ENCODE measurements at regions not wholly inside any gene's neighbourhood (a gene's known extent, or its start where the extent isn't known, plus 50 kb on each side); places are given as distances from the start of the nearest gene placed in this dataset.

DNA sequence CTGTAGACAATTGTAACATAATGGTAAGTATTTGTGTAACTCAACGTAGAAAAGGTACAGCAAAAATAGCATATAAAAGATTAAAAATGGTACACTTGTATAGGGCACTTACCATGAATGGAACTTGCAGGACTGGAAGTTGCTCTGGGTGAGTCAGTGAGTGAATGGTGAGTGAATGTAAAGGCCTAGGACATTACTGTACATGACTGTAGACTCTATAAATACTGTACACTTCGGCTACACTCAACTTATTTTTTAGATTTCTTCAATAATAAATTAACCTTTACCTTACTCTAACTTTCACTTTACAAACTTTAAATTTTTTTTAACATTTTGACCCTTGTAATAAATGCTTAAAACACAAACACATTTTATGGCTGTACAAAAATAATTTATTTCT lies 72.1 kb upstream of the FAM216B start:
- Histone ChIP-seq H3K27ac (ENCODE audit: low read depth, low read length) (no peak overlapping the region), H3K79me2 (ENCODE audit: insufficient read depth, low read length) (no peaks in the 10 kb centered on the region), H2AFZ (ENCODE audit: low read depth, low read length, poor library complexity, severe bottlenecking) (no peak overlapping the region), H3K27me3 (ENCODE audit: insufficient read depth, low read length) (no peaks in the 10 kb centered on the region), H3K9ac (ENCODE audit: low read length) (no peak overlapping the region), H3K9me3 (ENCODE audit: control insufficient read depth in 1 of 2, insufficient read depth in 1 of 2, low read depth in 1 of 2, low read length in 2 of 2) (no peaks in the 10 kb centered on the region), H4K20me1 (ENCODE audit: insufficient read depth) (no peaks in the 10 kb centered on the region), H3K4me1 (ENCODE audit: control insufficient read depth in 1 of 2, insufficient read depth in 2 of 2, low read length in 2 of 2) (no peaks in the 10 kb centered on the region), H3K4me2 (ENCODE audit: low read length) (no peak overlapping the region), H3K4me3 (replicated peaks in 1 of 2; ENCODE audit: low read depth in 1 of 2, low read length in 2 of 2) (no peak overlapping the region), H3K36me3 (ENCODE audit: control insufficient read depth in 1 of 2, insufficient read depth in 2 of 2, low read length in 2 of 2) (no peaks in the 10 kb centered on the region), H3K9me2 (ENCODE audit: insufficient read depth) (no peaks in the 10 kb centered on the region)
- BruUV-seq (replicated peaks): no TSS peak
- no peak for DNase-seq (ENCODE audit: low read depth, low spot score)
- intact Hi-C loops (cut with micrococcal nuclease): no loop called here
- ChIA-PET CTCF (no interaction called here), POLR2A (no interaction called here), RAD21 (ENCODE audit: low non-redundant PET in 1 of 2, low total read pairs in 2 of 2, uncharacterized antibody in 2 of 2, unreplicated experiment in 2 of 2) (no interaction called here)
- TF ChIP-seq SIN3A (IDR thresholded peaks at IDR 0.05; ENCODE audit: low read depth) (no peak), POLR2AphosphoS5 (IDR thresholded peaks at IDR 0.05; ENCODE audit: low read depth, low read length) (no peak), EZH2phosphoT487 (IDR thresholded peaks at IDR 0.05; ENCODE audit: borderline replicate concordance) (no peak), ZFX (IDR thresholded peaks at IDR 0.05) (no peak), ZNF274 (IDR thresholded peaks at IDR 0.05; ENCODE audit: low read depth, low read length) (no peak), POLR2A (IDR thresholded peaks at IDR 0.05; ENCODE audit: borderline replicate concordance, extremely low read depth, insufficient read depth, insufficient read length) (no peak), SP1 (IDR thresholded peaks at IDR 0.05; ENCODE audit: low read depth) (no peak), FOSL1 (IDR thresholded peaks at IDR 0.05; ENCODE audit: low read depth) (no peak), CEBPB (IDR thresholded peaks at IDR 0.05; ENCODE audit: low read depth) (no peak), YY1 (IDR thresholded peaks at IDR 0.05; ENCODE audit: extremely low read depth, insufficient replicate concordance, low read depth, low read length) (no peak), RAD21 (IDR thresholded peaks at IDR 0.05; ENCODE audit: low read depth) (no peak), ELF1 (IDR thresholded peaks at IDR 0.05; ENCODE audit: borderline replicate concordance, low read depth) (no peak), JUND (IDR thresholded peaks at IDR 0.05) (no peak), SRF (IDR thresholded peaks at IDR 0.05; ENCODE audit: low read depth) (no peak), EZH2 (IDR thresholded peaks at IDR 0.05) (no peak), CBX3 (IDR thresholded peaks at IDR 0.05; ENCODE audit: low read depth) (no peak)
- TF ChIP-seq, protein P1, sequence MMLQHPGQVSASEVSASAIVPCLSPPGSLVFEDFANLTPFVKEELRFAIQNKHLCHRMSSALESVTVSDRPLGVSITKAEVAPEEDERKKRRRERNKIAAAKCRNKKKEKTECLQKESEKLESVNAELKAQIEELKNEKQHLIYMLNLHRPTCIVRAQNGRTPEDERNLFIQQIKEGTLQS (IDR thresholded peaks at IDR 0.05): no peak
- TF ChIP-seq, protein P2, sequence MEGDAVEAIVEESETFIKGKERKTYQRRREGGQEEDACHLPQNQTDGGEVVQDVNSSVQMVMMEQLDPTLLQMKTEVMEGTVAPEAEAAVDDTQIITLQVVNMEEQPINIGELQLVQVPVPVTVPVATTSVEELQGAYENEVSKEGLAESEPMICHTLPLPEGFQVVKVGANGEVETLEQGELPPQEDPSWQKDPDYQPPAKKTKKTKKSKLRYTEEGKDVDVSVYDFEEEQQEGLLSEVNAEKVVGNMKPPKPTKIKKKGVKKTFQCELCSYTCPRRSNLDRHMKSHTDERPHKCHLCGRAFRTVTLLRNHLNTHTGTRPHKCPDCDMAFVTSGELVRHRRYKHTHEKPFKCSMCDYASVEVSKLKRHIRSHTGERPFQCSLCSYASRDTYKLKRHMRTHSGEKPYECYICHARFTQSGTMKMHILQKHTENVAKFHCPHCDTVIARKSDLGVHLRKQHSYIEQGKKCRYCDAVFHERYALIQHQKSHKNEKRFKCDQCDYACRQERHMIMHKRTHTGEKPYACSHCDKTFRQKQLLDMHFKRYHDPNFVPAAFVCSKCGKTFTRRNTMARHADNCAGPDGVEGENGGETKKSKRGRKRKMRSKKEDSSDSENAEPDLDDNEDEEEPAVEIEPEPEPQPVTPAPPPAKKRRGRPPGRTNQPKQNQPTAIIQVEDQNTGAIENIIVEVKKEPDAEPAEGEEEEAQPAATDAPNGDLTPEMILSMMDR (IDR thresholded peaks at IDR 0.05 in 2 of 3, conservative IDR thresholded peaks at IDR 0.05 in 1 of 3; ENCODE audit: borderline replicate concordance in 1 of 3, insufficient read depth in 1 of 3, low read depth in 2 of 3, low read length in 2 of 3): no peak
- TF ChIP-seq, protein P3, sequence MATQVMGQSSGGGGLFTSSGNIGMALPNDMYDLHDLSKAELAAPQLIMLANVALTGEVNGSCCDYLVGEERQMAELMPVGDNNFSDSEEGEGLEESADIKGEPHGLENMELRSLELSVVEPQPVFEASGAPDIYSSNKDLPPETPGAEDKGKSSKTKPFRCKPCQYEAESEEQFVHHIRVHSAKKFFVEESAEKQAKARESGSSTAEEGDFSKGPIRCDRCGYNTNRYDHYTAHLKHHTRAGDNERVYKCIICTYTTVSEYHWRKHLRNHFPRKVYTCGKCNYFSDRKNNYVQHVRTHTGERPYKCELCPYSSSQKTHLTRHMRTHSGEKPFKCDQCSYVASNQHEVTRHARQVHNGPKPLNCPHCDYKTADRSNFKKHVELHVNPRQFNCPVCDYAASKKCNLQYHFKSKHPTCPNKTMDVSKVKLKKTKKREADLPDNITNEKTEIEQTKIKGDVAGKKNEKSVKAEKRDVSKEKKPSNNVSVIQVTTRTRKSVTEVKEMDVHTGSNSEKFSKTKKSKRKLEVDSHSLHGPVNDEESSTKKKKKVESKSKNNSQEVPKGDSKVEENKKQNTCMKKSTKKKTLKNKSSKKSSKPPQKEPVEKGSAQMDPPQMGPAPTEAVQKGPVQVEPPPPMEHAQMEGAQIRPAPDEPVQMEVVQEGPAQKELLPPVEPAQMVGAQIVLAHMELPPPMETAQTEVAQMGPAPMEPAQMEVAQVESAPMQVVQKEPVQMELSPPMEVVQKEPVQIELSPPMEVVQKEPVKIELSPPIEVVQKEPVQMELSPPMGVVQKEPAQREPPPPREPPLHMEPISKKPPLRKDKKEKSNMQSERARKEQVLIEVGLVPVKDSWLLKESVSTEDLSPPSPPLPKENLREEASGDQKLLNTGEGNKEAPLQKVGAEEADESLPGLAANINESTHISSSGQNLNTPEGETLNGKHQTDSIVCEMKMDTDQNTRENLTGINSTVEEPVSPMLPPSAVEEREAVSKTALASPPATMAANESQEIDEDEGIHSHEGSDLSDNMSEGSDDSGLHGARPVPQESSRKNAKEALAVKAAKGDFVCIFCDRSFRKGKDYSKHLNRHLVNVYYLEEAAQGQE (IDR thresholded peaks at IDR 0.05; ENCODE audit: low read depth): no peak
- TF ChIP-seq, protein P4, sequence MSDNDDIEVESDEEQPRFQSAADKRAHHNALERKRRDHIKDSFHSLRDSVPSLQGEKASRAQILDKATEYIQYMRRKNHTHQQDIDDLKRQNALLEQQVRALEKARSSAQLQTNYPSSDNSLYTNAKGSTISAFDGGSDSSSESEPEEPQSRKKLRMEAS (IDR thresholded peaks at IDR 0.05): no peak
- no peak for ATAC-seq
